H1 (cell line): ENCODE measurements at regions not wholly inside any gene's neighbourhood (a gene's known extent, or its start where the extent isn't known, plus 50 kb on each side); places are given as distances from the start of the nearest gene placed in this dataset.

Experiments used
- BRCA1 ChIP-seq: IDR thresholded peaks from 2 replicates; pipeline ENCODE4 v1.6.1; 2012; ENCODE audit warnings: low read depth, low read length, improper control_type of control experiment
- EGR1 ChIP-seq: IDR thresholded peaks from 2 replicates; pipeline ENCODE4 v1.6.1; 2011; ENCODE audit warnings: low read depth, low read length, borderline replicate concordance
- FOSL1 ChIP-seq: IDR thresholded peaks from 2 replicates; pipeline ENCODE4 v1.6.1; 2011; ENCODE audit warnings: mild to moderate bottlenecking, low read depth, low read length, moderate library complexity; ENCODE audit not compliant: insufficient read depth
- JUN ChIP-seq: IDR thresholded peaks from 2 replicates; pipeline ENCODE4 v1.6.1; 2011; ENCODE audit warnings: low read depth, mild to moderate bottlenecking, improper control_type of control experiment, low read length
- KDM1A ChIP-seq: fragments of 200-600, 300-600 bp; sonication (generic); IDR thresholded peaks from 2 replicates; pipeline ENCODE4 v1.7.1; 2016; ENCODE audit warnings: mild to moderate bottlenecking, low read length, borderline replicate concordance
- POLR2A ChIP-seq, 2 experiments: IDR thresholded peaks; 1 replicate in 1 of 2; 2 replicates in 1 of 2; pipeline ENCODE4 v1.6.1; 2011; ENCODE audit warnings: low read depth in 2 of 2, low read length in 2 of 2, mild to moderate bottlenecking in 2 of 2; ENCODE audit errors: control extremely low read depth in 1 of 2
- SIRT6 ChIP-seq: IDR thresholded peaks from one replicate; pipeline ENCODE4 v1.7.1; 2012; ENCODE audit warnings: low read length, inconsistent platforms
- TCF12 ChIP-seq: IDR thresholded peaks from 2 replicates; pipeline ENCODE4 v1.6.1; 2011; ENCODE audit warnings: low read depth, mild to moderate bottlenecking, low read length

- no peak for TF ChIP-seq POLR2A (IDR thresholded peaks at IDR 0.05; ENCODE audit: control extremely low read depth in 1 of 2, low read depth in 2 of 2, low read length in 2 of 2)
- TF ChIP-seq FOSL1 = no peak
- no peak for TF ChIP-seq TCF12
- no peak for TF ChIP-seq SIRT6
- TF ChIP-seq KDM1A = no peak
- TF ChIP-seq JUN = no peak
- no peak for TF ChIP-seq EGR1
- no peak for TF ChIP-seq BRCA1
Observed at GRCh38 chr12:89230376-89231315, 121.7 kb downstream of the DUSP6 start (continued).
